NCI-H82 (cell line): ENCODE measurements at regions not wholly inside any gene's neighbourhood (a gene's known extent, or its start where the extent isn't known, plus 50 kb on each side); places are given as distances from the start of the nearest gene placed in this dataset.

Experiments
- DNase-seq: peaks from one replicate; lab custom pipeline; 2025; lab: John Stamatoyannopoulos, UW

GRCh38 chr13:34467450-34468083 lies 474.5 kb upstream of the NBEA start:
- no peak for DNase-seq

- no peak for DNase-seq
Observed at GRCh38 chr13:34469196-34469986, 472.7 kb upstream of the NBEA start.

- no peak for DNase-seq
Observed at GRCh38 chr13:34474187-34474868, 467.7 kb upstream of the NBEA start.

- no peak for DNase-seq
Observed at GRCh38 chr13:34478376-34478775, 463.7 kb upstream of the NBEA start.

- no peak for DNase-seq
Observed at GRCh38 chr13:34502011-34502410, 440.1 kb upstream of the NBEA start.

GRCh38 chr13:34502621-34503020 lies 439.4 kb upstream of the NBEA start:
- DNase-seq: no peak

GRCh38 chr13:34506796-34507195 lies 435.3 kb upstream of the NBEA start:
- DNase-seq: no peak

- no peak for DNase-seq
Observed at GRCh38 chr13:34507630-34508029, 434.4 kb upstream of the NBEA start.

- no peak for DNase-seq
Observed at GRCh38 chr13:34512817-34513216, 429.3 kb upstream of the NBEA start.

GRCh38 chr13:34513526-34513925 lies 428.5 kb upstream of the NBEA start:
- no peak for DNase-seq

GRCh38 chr13:34515201-34515600 lies 426.9 kb upstream of the NBEA start:
- no peak for DNase-seq

- DNase-seq: no peak
Observed at GRCh38 chr13:34521171-34521570, 420.9 kb upstream of the NBEA start.

- no peak for DNase-seq
Observed at GRCh38 chr13:34522808-34523207, 419.3 kb upstream of the NBEA start.

GRCh38 chr13:34523406-34523805 lies 418.7 kb upstream of the NBEA start:
- no peak for DNase-seq

GRCh38 chr13:34533941-34534340 lies 408.1 kb upstream of the NBEA start:
- DNase-seq: no peak

- DNase-seq: no peak
Observed at GRCh38 chr13:34542321-34542720, 399.7 kb upstream of the NBEA start.

- no peak for DNase-seq
Observed at GRCh38 chr13:34543836-34544235, 398.2 kb upstream of the NBEA start.

- DNase-seq: no peak
Observed at GRCh38 chr13:34545461-34545860, 396.6 kb upstream of the NBEA start.

- DNase-seq: no peak
Observed at GRCh38 chr13:34546344-34547250, 395.5 kb upstream of the NBEA start.

GRCh38 chr13:34547929-34548328 lies 394.1 kb upstream of the NBEA start:
- no peak for DNase-seq

- no peak for DNase-seq
Observed at GRCh38 chr13:34553376-34553775, 388.7 kb upstream of the NBEA start.

GRCh38 chr13:34555988-34556387 lies 386.1 kb upstream of the NBEA start:
- DNase-seq: no peak
